ENCODE measurements at regions not wholly inside any gene's neighbourhood (a gene's known extent, or its start where the extent isn't known, plus 50 kb on each side); places are given as distances from the start of the nearest gene placed in this dataset.

GRCh38 chr1:184166485-184166884 is 115.0 kb downstream of the TSEN15 start:
- no peak for ATAC-seq
- TF ChIP-seq POLR2A (IDR thresholded peaks at IDR 0.05) (no peak), CTCF (IDR thresholded peaks at IDR 0.05) (no peak)
- 77 to 90% (median 87%) methylated on average over 3 of the region's 3 CpGs for WGBS, 4 donors

GRCh38 chr1:184167352-184167751 is 115.8 kb downstream of the TSEN15 start:
- intact Hi-C loops (cut with DNase I): no loop called here
- Histone ChIP-seq H3K36me3 (no peaks in the 10 kb centered on the region), H3K27me3 (no peaks in the 10 kb centered on the region), H3K9me3 (no peaks in the 10 kb centered on the region), H3K4me1 (peaks cover 0 to 42% (median 14%) of the 10 kb centered on the region in 12 donors), H3K4me3 (no peak overlapping the region), H3K27ac (no peak overlapping the region)
- TF ChIP-seq CTCF (IDR thresholded peaks at IDR 0.05) (no peak), POLR2A (IDR thresholded peaks at IDR 0.05) (no peak)
- WGBS, 4 donors: 27 to 41% (median 34%) methylated on average over 1 of the region's 1 CpG
- no peak for DNase-seq
- ATAC-seq: peak in 2 of 4 donors; percentile 50 to 71

More at GRCh38 chr1:184166485-184166884, 115.0 kb downstream of the TSEN15 start:
- no peaks in the 10 kb centered on the region for H3K9me3 ChIP-seq
- no peak for DNase-seq
- no peaks in the 10 kb centered on the region for H3K27me3 ChIP-seq
- H3K36me3 ChIP-seq: no peaks in the 10 kb centered on the region
- H3K27ac ChIP-seq: no peak overlapping the region
- H3K4me1 ChIP-seq: peaks cover 0 to 50% (median 14%) of the 10 kb centered on the region in 12 donors
- no peak overlapping the region for H3K4me3 ChIP-seq
- intact Hi-C loops (cut with DNase I): no loop called here

- no peak overlapping the region for H3K27ac ChIP-seq
- no peak for TF ChIP-seq POLR2A (IDR thresholded peaks at IDR 0.05)
- TF ChIP-seq CTCF (IDR thresholded peaks at IDR 0.05): no peak
- H3K4me1 ChIP-seq: peaks cover 0 to 14% (median 6%) of the 10 kb centered on the region in 12 donors
- H3K9me3 ChIP-seq: no peaks in the 10 kb centered on the region
- no peaks in the 10 kb centered on the region for H3K27me3 ChIP-seq
- H3K4me3 ChIP-seq: no peak overlapping the region
- H3K36me3 ChIP-seq: no peaks in the 10 kb centered on the region
- intact Hi-C loops (cut with DNase I): no loop called here
- ATAC-seq (no peak), DNase-seq (no peak)
Observed at GRCh38 chr1:184170719-184171118, 119.2 kb downstream of the TSEN15 start.

- no peak for ATAC-seq
- intact Hi-C loops (cut with DNase I): no loop called here
- H3K4me1 ChIP-seq: no peaks in the 10 kb centered on the region
- TF ChIP-seq POLR2A (IDR thresholded peaks at IDR 0.05): no peak
- TF ChIP-seq CTCF (IDR thresholded peaks at IDR 0.05): no peak
- no peak for DNase-seq
- no peak overlapping the region for H3K27ac ChIP-seq
- no peaks in the 10 kb centered on the region for H3K9me3 ChIP-seq
- no peaks in the 10 kb centered on the region for H3K36me3 ChIP-seq
- H3K27me3 ChIP-seq: no peaks in the 10 kb centered on the region
- 91 to 97% (median 94%) methylated on average over 2 of the region's 2 CpGs for WGBS, 4 donors
- no peak overlapping the region for H3K4me3 ChIP-seq
Observed at GRCh38 chr1:184176058-184176457, 124.5 kb downstream of the TSEN15 start.

All from heart left ventricle (tissue), 16 donors.